Activated CD4-positive, alpha-beta T cell treated with anti-CD3 and anti-CD28 coated beads, Interleukin-2, amount 50 U/mL, for 16 hours (primary cell): ENCODE measurements at regions not wholly inside any gene's neighbourhood (a gene's known extent, or its start where the extent isn't known, plus 50 kb on each side); places are given as distances from the start of the nearest gene placed in this dataset.
"Not testable (repeated sequence)": the region's sequence is repeated elsewhere in the genome, so short reads cannot be mapped to it uniquely, and the experiment has no call there.

Experiments
- DNase-seq: peaks from one replicate; pipeline ENCODE4 v3.0.0-alpha.2; 2020

DNA sequence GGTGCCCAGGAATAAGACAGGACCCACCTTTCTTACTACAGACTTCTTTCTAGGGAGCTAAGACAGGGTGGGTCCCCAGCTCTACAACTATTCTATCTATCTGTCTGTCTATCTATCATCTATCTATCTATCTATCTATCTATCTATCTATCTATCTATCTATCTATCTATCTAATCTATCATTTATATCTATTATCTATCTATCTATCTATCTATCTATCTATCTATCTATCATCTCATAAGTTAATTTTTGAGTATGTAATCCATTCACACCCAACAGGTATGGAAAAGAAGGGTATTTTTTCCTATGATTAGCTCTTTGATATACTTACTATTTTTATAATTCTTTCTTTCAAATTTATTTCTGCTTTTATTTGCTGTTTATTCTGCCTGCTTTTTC is 55.9 kb downstream of the BAMBI start:
- DNase-seq: no peak

DNA sequence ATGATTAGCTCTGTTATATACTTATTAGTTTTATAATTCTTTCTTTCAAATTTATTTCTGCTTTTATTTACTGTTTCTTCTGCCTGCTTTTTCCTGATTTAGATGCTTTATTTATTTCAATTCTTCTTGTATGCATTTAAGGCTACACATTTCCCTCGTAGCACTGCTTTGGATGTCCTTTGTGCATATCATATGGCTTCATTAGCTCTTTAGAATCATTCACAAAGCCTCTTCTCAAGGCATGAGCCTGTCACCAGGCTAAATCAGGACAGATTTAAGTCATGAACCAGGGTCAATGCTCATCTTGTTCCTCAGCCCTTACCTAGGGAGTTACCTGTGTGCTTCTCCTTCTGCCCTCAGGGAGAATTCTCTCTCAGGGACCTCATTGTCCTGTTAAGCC is 56.3 kb downstream of the BAMBI start:
- DNase-seq: no peak

DNA sequence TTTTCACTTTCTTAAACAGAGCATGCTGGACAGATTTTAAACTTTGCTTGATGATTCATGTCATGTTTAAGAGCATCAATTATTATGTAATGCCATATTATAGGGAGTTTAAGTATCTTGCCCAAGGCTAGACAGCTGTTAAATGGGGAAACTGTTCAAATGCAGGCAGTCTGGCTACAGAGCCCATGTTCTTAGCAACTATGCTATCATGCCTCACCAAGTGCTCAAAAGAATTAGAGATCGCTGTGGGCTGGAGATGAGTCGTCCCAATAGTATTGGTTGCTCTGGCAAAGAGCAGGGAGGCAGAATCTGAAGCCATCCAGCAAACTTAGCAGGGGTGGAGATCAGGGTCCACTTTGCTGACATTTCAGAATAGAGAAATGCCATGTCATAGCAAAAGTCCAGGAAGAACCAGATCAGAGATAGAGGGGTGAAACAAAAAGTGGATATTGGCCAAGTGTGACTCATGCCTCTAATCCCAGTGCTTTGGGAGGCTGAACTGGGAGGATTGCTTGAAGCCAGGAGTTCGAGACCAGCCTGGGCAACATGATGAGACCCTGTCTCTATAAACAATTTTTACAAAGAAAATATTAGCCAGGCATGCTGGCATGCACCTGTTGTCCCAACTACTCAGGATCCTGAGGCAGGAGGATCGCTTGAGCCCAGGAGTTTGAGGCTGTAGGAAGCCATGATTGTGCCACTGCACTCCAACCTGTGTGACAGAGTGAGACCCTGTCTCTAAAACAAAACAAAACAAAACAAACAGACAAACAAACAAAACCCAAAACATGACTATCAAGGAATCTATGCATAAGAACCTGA is 57.8 kb downstream of the BAMBI start:
- peak; percentile 31 for DNase-seq

DNA sequence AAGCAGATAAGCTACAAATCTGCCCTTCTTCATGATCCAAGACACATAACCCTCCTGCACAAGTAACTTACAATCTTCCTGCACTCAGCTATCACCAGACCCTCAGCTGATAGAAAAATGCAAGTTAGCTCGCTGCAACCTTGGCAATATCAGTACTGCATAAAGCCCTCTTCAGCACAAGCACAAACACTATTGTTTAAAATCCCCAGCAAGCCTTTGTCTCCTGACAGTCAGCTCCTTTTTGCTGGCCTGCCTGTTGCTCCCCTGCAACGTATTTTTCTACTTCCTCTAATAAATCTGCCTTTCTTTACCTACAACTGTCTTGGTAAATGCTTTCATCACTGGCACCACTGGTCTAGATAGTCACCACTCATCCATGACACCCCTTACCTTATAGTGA is 59.8 kb downstream of the BAMBI start:
- DNase-seq: no peak

DNA sequence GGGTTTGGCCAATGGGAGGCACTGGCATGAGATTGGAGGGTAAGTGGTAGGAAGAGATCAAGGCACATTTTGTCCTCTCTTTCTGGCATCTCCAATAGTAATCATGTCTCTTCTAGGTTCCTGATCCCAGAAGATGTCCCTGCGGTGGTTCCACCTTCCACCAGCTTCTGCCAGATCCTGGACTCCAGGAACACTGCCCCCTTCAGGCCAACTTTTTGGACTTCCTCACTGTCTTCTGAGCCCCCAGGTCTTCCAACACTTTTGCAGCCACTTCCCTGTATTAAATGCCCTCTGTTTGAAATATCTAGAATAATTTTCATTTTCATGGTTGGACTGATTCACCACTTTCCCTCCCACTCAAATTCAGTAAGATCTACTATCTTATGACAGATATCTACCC is 60.9 kb downstream of the BAMBI start:
- DNase-seq: no peak

DNA sequence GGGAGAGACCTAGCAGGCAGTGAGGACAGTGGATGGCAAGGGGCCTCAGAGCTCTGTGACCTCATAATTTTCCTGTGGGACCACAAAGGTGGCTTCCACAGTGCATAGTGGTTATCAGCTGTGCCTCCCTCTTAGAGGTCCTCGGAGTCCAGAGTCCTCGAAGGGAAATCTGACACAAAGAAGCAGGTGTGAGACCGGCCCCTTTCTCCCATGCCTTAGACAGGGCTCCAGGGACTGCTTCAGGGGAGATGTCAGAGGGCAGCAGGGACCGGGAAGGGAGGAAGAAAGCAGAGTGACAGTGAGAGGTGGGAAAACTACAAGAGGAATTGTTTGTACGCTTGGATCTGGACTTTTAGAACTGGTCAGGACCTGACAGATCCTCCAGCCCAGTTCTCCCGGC is 66.3 kb downstream of the BAMBI start:
- no peak for DNase-seq

DNA sequence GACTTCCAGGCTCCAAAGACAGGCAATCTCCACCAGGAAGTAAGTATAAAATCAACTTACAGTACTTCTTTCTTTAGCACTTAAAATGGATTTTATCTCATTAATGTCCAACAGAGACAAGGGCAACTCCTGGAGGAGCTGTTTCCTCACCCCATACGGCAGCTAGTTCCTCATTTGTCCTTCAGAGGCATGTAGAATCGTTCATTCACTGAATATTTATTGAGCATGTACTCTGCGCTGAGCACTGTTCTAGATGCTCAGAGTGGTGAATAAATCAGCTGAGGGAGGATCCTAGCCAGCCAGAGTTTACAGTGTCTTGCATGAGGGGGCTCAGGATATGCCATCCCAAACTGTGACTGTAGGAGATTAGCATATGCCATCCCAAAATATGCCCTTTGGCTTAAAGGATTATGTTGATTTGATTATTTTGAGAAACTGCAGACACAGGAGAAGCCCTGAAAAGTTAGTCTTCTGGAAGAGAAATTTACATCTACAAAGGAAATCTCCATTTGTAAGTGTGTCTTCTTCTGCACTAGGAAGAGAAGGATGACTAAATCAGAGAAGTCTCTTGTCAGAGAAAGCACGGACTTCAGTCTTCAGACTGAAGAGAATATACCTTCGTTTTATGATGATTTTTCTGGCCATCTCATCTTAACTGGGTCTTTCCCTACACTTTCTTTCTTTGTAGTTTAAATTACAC is 66.9 kb downstream of the BAMBI start:
- no peak for DNase-seq

DNA sequence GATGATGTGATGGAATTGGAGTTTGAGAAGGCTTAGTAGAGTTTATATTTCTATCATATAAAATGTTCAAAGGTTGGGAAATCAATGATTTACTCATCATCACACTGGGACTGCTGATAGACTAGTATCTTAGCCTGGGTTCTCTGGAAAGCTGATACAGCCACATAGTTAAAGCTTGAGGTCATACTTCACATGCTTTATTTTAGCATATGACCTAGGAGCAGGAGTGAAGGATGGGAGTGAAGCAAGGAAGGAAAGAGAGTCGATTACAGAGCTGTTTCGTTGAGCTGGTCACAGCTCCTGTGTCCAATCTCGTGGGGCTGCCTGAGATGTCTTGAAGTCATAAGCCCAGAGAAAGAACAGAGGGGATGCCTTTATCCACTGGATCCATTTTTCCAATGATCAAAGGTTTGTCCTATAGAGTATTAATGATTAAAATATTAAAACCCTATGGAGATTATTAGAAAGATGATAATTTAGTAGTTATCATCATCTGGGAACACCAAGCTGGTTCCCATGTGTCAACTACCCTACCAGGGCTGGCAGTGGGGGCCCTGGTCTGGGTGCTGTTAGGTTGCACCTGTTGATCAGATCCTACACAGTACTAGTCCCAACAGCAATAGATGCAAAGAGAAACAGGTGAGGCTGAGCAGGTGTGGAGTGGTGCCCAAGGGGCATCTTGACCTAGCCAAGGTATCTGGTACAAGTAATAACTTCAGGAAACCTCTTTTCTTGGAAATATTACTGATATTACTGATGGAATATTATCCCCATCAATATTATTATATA is 77.8 kb downstream of the BAMBI start:
- DNase-seq: no peak

DNA sequence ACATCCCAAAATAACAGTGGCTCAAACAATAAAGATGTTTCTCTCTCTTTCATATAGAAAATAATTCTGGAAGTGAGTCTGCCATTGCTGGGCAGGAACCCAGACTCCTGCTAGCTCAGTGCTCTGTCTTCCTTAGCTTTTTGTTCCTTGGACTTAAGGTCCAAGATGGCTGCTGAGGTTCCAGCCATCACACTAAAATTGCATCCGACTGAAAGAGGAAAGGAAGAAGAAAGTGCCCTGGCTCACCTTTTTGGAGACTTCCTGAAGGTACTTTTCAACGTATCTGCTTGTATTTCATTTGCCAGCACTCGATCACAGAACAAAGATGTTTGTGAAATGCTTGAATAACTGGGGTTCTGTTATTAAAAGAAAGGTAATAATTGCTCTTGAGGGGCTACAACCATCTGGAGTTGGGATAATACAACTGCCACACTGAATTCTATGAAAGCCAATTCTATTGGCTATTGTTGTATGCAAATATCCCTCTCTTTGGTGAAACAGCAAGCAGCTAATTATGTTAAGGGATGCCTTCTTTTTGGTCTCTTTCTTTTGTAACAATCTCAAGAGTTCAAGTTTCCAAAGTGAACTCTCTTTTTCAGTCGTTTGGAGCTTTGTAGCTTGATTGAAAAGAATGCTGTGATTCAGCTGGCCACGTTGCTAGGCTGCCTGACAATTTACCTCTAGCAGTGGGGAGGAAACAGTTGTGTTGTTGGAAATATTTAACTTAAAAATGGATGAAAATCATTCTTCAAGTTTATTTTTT is 83.9 kb downstream of the BAMBI start:
- no peak for DNase-seq

DNA sequence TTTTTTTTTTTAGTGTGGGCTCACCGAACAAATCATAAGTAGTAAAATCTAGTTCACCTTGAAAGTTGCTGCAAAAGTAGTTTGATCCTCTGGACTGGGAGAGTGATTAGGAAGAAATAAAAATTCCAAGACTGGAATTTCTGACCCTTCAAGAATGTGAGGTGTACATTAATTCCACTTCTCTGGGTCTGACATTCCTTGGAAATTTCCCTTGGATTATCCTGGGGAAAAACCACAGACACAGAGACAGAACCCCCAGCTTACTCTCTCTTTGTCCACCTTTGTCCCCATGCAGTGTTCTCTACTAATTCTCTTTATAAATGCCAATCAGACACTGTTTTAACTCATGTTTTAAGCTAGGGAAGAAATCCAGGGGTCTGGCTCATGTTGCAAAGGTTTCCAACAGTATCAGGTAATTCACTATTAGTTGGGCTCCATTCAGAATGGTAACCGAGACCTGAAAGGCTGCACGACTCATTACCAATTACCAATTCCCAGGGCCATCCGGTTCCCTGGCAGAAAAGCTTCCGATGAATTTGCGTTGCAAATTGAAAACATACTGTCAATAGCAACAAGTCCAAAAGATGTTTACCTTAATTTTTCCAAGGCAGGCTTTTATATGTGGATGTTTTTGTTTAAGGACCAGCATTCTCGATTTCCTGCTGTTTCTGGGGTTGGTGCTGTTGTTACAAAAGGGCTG is 86.3 kb downstream of the BAMBI start:
- DNase-seq: no peak

DNA sequence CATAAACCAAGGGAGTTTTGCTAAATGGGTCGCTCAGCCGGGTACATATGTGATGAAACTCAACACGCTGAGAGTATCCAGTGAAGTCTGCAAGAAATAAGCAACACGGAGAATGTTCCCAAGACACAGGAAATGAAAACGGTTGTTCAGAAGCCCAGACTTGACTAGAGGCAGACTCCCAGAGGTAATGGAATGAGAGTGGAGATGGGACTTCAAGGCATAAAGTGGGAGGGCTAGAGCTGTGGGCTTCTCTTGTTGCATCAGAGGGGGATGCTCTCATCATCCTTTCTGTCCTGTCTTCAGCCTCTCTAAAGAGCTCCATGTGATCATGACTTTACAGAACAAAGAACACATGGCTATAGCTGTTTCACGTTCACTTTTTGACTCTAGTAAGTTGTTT is 88.3 kb downstream of the BAMBI start:
- no peak for DNase-seq

DNA sequence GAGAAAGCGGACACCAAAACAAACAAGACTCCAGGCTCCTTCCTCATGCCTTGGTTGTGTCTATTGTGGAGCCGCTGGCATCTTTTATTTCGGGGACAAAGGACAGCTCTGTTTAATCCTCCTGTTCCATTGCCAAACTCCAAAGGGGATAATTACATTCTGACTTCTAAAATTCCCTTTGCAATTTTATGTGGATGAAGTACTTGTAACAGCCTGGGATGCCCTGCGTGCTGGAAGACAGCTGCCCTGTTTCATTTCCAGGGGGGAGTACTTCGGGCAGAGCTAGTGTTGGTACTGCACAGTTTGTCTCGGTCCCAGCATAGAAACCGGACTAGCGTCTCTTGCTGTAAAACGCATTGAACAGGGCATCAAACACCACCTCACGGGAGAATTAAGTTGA is 90.9 kb downstream of the BAMBI start:
- DNase-seq: no peak

DNA sequence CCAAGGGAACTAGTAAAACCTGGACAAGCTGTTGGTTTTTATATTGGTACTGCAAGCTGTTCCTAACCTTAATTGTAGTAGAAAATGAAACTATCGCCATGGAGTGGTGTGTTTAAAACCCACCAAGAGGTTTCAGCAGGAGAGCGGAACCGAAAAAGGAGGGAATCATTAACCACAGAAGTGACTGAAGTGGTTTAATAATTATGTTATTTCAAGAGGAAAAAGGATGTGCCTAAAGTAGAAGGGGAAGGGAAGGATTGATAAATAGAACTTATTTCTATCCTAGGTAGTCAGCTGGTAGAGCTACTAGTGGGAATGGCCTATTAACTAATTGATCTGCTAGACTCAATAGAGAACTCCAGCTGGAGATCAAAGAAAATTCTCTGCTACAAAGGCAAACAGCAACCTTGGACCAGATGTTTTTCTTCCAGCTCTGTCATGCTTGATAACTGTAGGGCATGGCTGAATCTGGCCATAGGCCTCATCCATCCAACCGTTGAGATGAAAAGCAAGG is 91.8 kb downstream of the BAMBI start:
- no peak for DNase-seq

DNA sequence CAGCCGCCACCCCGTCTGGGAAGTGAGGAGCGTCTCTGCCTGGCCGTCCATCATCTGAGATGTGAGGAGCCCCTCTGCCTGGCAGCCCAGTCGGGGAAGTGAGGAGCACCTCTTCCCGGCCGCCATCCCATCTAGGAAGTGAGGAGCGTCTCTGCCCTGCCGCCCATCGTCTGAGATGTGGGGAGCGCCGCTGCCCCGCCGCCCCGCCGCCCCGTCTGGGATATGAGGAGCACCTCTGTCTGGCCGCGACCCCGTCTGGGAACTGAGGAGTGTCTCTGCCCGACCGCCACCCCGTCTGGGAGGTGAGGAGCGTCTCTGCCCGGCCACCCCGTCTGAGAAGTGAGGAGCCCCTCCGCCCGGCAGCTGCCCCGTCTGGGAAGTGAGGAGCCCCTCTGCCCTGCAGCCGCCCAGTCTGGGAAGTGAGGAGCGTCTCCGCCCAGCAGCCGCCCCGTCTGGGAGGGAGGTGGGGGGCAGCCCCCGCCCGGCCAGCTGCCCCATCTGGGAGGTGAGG is 94.3 kb downstream of the BAMBI start:
- DNase-seq: not testable (repeated sequence)

DNA sequence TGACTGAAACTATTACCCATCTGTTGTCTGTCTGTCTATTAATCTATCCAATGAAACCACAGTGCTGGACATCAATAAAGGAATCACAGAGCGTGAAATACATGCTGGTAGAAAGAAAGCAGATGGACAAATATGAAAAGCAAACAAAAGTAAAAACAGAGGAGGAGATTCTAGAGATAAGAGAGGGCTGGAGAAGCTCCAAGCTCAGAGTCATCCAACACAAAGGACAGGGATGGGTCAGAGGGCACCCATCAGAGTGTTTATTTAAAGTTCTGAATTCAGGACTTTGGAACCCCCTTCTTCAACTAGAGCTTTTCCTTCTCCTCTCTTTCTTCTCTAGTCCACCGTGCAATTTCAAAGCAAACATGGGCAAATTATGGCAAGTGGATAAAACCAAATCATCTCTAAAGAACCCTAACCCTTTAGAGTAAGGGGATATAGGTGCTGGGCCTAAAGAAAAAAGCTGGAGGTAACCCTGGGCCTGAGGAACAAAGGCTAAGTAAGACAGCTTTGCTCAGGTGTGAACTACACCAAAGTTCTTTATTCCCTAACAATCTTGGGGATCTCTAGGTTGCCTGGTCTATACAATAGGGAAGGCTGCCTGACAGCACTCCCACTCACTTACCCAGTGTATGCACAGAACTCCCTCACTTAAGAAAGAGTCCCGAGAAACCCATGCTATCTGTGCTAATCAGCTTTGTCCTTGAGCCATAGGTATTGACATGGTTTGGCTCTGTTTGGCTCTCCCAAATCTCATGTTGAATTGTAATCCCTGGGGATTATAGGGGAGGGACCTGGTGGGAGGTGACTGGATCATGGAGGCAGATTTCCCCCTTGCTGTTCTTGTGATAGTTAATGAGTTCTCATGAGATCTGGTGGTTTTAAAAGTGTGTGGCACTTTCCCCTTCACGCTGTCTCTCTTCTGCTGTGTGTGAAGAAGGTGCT is 97.0 kb downstream of the BAMBI start:
- no peak for DNase-seq

DNA sequence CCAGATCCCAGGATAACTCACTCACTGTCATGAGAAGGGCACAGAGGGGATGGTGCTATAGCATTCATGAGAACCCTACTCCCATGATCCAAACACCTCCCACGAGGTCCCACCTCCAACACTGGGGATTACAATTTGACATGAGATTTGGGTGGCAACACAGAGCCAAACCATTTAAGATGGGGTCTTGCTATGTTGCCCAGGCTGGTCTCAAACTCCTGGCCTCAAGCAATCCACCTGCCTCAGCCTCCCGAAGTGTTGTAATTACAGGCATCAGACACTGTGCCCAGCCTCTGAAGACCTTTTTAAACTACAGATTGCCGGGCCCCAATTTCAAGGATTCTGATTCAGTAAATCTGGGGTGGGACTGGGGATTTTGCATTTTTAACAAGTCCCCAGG is 98.5 kb downstream of the BAMBI start:
- DNase-seq: no peak

DNA sequence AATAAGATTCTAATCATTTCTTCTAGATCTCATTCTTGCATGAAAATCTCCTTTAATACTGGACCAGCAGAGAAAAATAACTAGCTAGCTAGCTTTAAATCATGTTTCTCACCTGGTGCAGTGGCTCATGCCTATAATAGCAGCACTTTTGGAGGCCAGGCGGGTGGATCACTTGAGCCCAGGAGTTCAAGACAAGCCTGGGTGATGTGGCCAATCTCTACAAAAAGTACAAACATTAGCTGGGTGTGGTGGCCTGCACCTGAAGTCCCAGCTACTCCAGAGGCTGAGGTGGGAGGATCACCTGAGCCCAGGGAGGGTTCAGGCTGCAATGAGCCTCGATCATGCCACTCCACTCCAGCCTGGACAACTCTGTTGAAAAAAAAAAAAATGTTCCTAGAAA is 99.2 kb downstream of the BAMBI start:
- no peak for DNase-seq

DNA sequence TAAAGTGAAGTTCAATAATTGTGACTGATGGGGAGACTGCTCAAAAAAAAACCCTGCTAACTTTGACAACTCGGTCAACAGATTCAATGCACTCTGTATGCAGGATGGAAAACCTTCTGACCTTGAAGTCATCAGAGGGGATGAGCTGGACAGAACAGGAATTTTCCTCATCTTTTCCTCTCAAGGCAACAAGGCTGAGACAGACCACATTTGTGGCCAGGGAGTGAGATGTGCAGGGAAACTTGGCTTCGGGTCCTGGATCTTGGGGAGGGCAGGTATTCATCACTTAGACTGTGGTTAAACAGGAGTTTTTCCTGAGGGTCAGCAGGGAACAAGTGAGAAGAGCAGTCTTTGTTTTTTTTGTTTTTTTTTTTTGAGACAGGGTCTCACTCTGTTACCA is 100.6 kb downstream of the BAMBI start:
- DNase-seq: no peak

DNA sequence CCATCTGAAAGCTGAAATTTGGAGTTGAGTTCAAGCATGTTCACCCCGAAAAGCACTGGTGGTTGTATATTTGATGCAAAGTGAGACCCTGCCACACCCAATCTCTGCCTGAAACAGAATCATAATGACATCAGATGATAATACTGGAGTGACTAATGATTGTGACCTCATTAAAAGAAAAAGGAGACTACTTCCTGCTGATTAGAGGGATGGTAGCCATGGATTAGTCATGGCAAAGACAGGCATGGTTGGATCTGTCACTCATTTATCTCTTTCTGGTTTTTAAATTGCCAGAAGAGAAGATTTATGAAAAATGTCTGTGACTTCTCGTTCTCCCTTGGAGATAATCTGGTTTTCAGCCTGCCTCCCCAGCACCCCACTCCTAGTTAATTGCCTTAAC is 101.2 kb downstream of the BAMBI start:
- DNase-seq: no peak

DNA sequence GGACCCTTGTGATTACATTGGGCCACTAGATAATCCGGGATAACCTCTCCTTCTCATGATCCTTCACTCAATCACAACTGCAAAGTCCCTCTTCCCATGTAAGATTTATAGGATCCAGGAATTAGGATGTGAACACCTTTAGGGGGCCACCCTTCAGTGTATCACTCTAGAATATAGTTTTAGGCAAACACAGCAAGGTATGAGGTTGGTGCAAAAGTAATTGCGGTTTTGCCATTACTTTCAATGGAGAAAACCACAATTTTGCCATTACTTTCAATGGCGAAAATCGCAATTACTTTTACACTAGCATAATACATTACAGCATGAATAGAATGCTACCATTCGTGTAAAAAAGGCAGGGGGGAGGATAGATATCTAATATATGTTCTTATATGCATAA is 104.0 kb downstream of the BAMBI start:
- no peak for DNase-seq

DNA sequence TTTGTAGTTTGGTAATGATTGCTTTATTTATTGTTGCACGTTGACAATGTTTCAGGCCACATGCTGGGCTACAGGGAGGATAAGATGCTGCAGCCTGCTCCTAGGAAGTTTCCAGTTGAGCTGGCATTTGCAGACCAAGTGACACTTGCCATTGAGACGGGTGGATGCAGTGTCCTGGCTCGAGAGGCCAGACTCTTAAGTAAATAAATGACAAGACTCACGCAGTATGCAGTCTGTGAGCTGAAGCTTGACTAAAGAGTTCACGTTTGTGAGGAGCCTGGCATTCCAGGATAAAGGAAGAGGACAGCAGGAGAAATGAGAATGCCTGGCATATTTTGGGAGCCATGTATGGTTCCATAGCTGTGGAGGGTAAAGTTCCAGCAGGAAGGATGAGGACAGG is 105.8 kb downstream of the BAMBI start:
- no peak for DNase-seq
